ENCODE measurements at regions not wholly inside any gene's neighbourhood (a gene's known extent, or its start where the extent isn't known, plus 50 kb on each side); places are given as distances from the start of the nearest gene placed in this dataset.

GRCh38 chr20:24407151-24407550 is 62.3 kb upstream of the SYNDIG1 start:
- no peak for DNase-seq
- CTCF ChIA-PET: no interaction called here
- no peaks in the 10 kb centered on the region for H3K27me3 Mint-ChIP-seq (ENCODE audit: unreplicated experiment)
- no peak overlapping the region for H3K27ac Mint-ChIP-seq (ENCODE audit: unreplicated experiment)
- TF ChIP-seq, protein P1, sequence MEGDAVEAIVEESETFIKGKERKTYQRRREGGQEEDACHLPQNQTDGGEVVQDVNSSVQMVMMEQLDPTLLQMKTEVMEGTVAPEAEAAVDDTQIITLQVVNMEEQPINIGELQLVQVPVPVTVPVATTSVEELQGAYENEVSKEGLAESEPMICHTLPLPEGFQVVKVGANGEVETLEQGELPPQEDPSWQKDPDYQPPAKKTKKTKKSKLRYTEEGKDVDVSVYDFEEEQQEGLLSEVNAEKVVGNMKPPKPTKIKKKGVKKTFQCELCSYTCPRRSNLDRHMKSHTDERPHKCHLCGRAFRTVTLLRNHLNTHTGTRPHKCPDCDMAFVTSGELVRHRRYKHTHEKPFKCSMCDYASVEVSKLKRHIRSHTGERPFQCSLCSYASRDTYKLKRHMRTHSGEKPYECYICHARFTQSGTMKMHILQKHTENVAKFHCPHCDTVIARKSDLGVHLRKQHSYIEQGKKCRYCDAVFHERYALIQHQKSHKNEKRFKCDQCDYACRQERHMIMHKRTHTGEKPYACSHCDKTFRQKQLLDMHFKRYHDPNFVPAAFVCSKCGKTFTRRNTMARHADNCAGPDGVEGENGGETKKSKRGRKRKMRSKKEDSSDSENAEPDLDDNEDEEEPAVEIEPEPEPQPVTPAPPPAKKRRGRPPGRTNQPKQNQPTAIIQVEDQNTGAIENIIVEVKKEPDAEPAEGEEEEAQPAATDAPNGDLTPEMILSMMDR (IDR thresholded peaks at IDR 0.05; ENCODE audit: unreplicated experiment): no peak
- no peaks in the 10 kb centered on the region for H3K9me3 Mint-ChIP-seq (ENCODE audit: low read depth, unreplicated experiment)
- no peaks in the 10 kb centered on the region for H3K4me1 Mint-ChIP-seq (ENCODE audit: low read depth, unreplicated experiment)
- intact Hi-C loops (cut with micrococcal nuclease; ENCODE audit: unreplicated experiment): no loop called here
- no TSS peak for BruUV-seq (replicated peaks)
- no peak overlapping the region for H3K4me3 Mint-ChIP-seq (ENCODE audit: low read depth, unreplicated experiment)
- H3K36me3 Mint-ChIP-seq (ENCODE audit: insufficient read depth, unreplicated experiment): no peaks in the 10 kb centered on the region

- Mint-ChIP-seq H3K27me3 (ENCODE audit: unreplicated experiment) (no peaks in the 10 kb centered on the region), H3K27ac (ENCODE audit: unreplicated experiment) (no peak overlapping the region), H3K36me3 (ENCODE audit: insufficient read depth, unreplicated experiment) (no peaks in the 10 kb centered on the region), H3K4me1 (ENCODE audit: low read depth, unreplicated experiment) (no peaks in the 10 kb centered on the region), H3K4me3 (ENCODE audit: low read depth, unreplicated experiment) (no peak overlapping the region), H3K9me3 (ENCODE audit: low read depth, unreplicated experiment) (no peaks in the 10 kb centered on the region)
- intact Hi-C loops (cut with micrococcal nuclease; ENCODE audit: unreplicated experiment): no loop called here
- BruUV-seq (replicated peaks): no TSS peak
- CTCF ChIA-PET: no interaction called here
- TF ChIP-seq, protein P1 (IDR thresholded peaks at IDR 0.05; ENCODE audit: unreplicated experiment): no peak
- DNase-seq: no peak
Measured at GRCh38 chr20:24406750-24407149, 62.7 kb upstream of the SYNDIG1 start.

GRCh38 chr20:24406251-24406650 is 63.2 kb upstream of the SYNDIG1 start:
- TF ChIP-seq, protein P1 (IDR thresholded peaks at IDR 0.05; ENCODE audit: unreplicated experiment): no peak
- Mint-ChIP-seq H3K27me3 (ENCODE audit: unreplicated experiment) (no peaks in the 10 kb centered on the region), H3K4me1 (ENCODE audit: low read depth, unreplicated experiment) (no peaks in the 10 kb centered on the region), H3K27ac (ENCODE audit: unreplicated experiment) (no peak overlapping the region), H3K36me3 (ENCODE audit: insufficient read depth, unreplicated experiment) (no peaks in the 10 kb centered on the region), H3K4me3 (ENCODE audit: low read depth, unreplicated experiment) (no peak overlapping the region), H3K9me3 (ENCODE audit: low read depth, unreplicated experiment) (no peaks in the 10 kb centered on the region)
- intact Hi-C loops (cut with micrococcal nuclease; ENCODE audit: unreplicated experiment): no loop called here
- CTCF ChIA-PET: no interaction called here
- BruUV-seq (replicated peaks): no TSS peak
- no peak for DNase-seq

GRCh38 chr20:24405810-24406209 is 63.6 kb upstream of the SYNDIG1 start:
- Mint-ChIP-seq H3K4me1 (ENCODE audit: low read depth, unreplicated experiment) (no peaks in the 10 kb centered on the region), H3K4me3 (ENCODE audit: low read depth, unreplicated experiment) (no peak overlapping the region), H3K27me3 (ENCODE audit: unreplicated experiment) (no peaks in the 10 kb centered on the region), H3K36me3 (ENCODE audit: insufficient read depth, unreplicated experiment) (no peaks in the 10 kb centered on the region), H3K27ac (ENCODE audit: unreplicated experiment) (no peak overlapping the region), H3K9me3 (ENCODE audit: low read depth, unreplicated experiment) (no peaks in the 10 kb centered on the region)
- BruUV-seq (replicated peaks): no TSS peak
- no peak for DNase-seq
- CTCF ChIA-PET: no interaction called here
- intact Hi-C loops (cut with micrococcal nuclease; ENCODE audit: unreplicated experiment): no loop called here
- TF ChIP-seq, protein P1 (IDR thresholded peaks at IDR 0.05; ENCODE audit: unreplicated experiment): no peak

GRCh38 chr20:24403406-24403805 is 66.0 kb upstream of the SYNDIG1 start:
- Mint-ChIP-seq H3K27ac (ENCODE audit: unreplicated experiment) (no peak overlapping the region), H3K27me3 (ENCODE audit: unreplicated experiment) (no peaks in the 10 kb centered on the region), H3K9me3 (ENCODE audit: low read depth, unreplicated experiment) (no peaks in the 10 kb centered on the region), H3K36me3 (ENCODE audit: insufficient read depth, unreplicated experiment) (no peaks in the 10 kb centered on the region), H3K4me1 (ENCODE audit: low read depth, unreplicated experiment) (no peaks in the 10 kb centered on the region), H3K4me3 (ENCODE audit: low read depth, unreplicated experiment) (no peak overlapping the region)
- intact Hi-C loops (cut with micrococcal nuclease; ENCODE audit: unreplicated experiment): no loop called here
- TF ChIP-seq, protein P1 (IDR thresholded peaks at IDR 0.05; ENCODE audit: unreplicated experiment): no peak
- CTCF ChIA-PET: no interaction called here
- no peak for DNase-seq
- BruUV-seq (replicated peaks): no TSS peak
